ENCODE measurements at regions not wholly inside any gene's neighbourhood (a gene's known extent, or its start where the extent isn't known, plus 50 kb on each side); places are given as distances from the start of the nearest gene placed in this dataset.

GRCh38 chr5:116664988-116665387 lies 90.4 kb upstream of the SEMA6A start:
- peaks cover 4 to 16% of the 10 kb centered on the region in 2 donors for H3K9me3 ChIP-seq (replicated peaks in 1 of 2; ENCODE audit: control insufficient read depth in 2 of 2, insufficient read depth in 1 of 2, low read depth in 1 of 2, low read length in 2 of 2)
- no peak overlapping the region for H2AFZ ChIP-seq (ENCODE audit: low read length)
- no peak overlapping the region for H2BK15ac ChIP-seq (ENCODE audit: low read length)
- no peak overlapping the region for H4K91ac ChIP-seq (ENCODE audit: low read depth, low read length, poor library complexity)
- no peak overlapping the region for H3K23ac ChIP-seq (ENCODE audit: low read depth, low read length, poor library complexity)
- no peak overlapping the region for H3K9ac ChIP-seq (ENCODE audit: low read depth, low read length, poor library complexity)
- no peak overlapping the region for H2BK5ac ChIP-seq (ENCODE audit: low read length)
- no peak for DNase-seq (ENCODE audit: low spot score)
- no peak overlapping the region for H3K4me2 ChIP-seq (ENCODE audit: insufficient read depth, low read length, poor library complexity, severe bottlenecking)
- H2BK12ac ChIP-seq (ENCODE audit: low read length) = no peak overlapping the region
- H3K79me1 ChIP-seq (ENCODE audit: low read depth, low read length) = no peaks in the 10 kb centered on the region
- no peak overlapping the region for H3K27ac ChIP-seq (replicated peaks; ENCODE audit: low read length)
- H3K4me3 ChIP-seq (ENCODE audit: low read length in 2 of 2) = no peak overlapping the region
- WGBS, 2 donors (ENCODE audit: extremely low coverage in 2 of 2, insufficient read length in 2 of 2, insufficient replicate concordance in 1 of 2) = no CpG with 5 or more reads among the region's 5 CpGs
- H2AK5ac ChIP-seq (ENCODE audit: low read depth, low read length) = no peak overlapping the region
- H3K14ac ChIP-seq (ENCODE audit: low read length) = no peak overlapping the region
- no peaks in the 10 kb centered on the region for H3K27me3 ChIP-seq (ENCODE audit: control insufficient read depth in 3 of 3, insufficient read depth in 3 of 3, low read depth in 1 of 3, low read length in 3 of 3)
- no peaks in the 10 kb centered on the region for H3K36me3 ChIP-seq (replicated peaks in 1 of 2; ENCODE audit: control insufficient read depth in 2 of 2, insufficient read depth in 2 of 2, low read length in 2 of 2)
- H3K18ac ChIP-seq (ENCODE audit: low read length) = no peak overlapping the region
- H4K8ac ChIP-seq (ENCODE audit: low read depth, low read length) = no peak overlapping the region
- H3K4ac ChIP-seq (ENCODE audit: low read length) = no peak overlapping the region
- H2BK120ac ChIP-seq (ENCODE audit: low read depth, low read length) = no peak overlapping the region
- H3K4me1 ChIP-seq (ENCODE audit: control insufficient read depth in 2 of 2, insufficient read depth in 1 of 2, low read depth in 1 of 2, low read length in 2 of 2) = peaks cover 0 to 2% of the 10 kb centered on the region in 2 donors

DNA sequence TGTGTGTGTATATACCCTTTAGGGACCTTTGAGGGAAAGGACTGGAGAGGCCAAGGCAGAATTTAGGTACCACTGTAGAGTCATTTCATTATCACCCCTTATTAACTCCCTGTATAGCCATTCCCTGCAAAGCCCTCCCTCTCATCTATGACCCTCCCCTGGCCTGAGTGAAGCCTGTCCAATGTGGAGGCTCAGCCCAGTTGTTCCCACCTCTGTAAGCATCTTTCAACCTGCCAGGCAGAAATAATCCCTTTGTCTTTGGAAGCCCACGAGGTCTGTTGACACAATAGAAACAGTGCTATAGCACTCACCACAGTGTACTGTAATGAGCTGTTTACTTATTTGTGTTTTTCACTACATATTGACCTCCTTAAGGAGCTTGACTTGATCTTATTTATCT lies 88.5 kb upstream of the SEMA6A start:
- Histone ChIP-seq H3K27ac (replicated peaks; ENCODE audit: low read length) (no peak overlapping the region), H3K14ac (ENCODE audit: low read length) (no peak overlapping the region), H3K9me3 (replicated peaks in 1 of 2; ENCODE audit: control insufficient read depth in 2 of 2, insufficient read depth in 1 of 2, low read depth in 1 of 2, low read length in 2 of 2) (peaks cover 4 to 16% of the 10 kb centered on the region in 2 donors), H3K18ac (ENCODE audit: low read length) (no peak overlapping the region), H3K79me1 (ENCODE audit: low read depth, low read length) (no peaks in the 10 kb centered on the region), H3K23ac (ENCODE audit: low read depth, low read length, poor library complexity) (no peak overlapping the region), H4K8ac (ENCODE audit: low read depth, low read length) (no peak overlapping the region), H3K4me1 (ENCODE audit: control insufficient read depth in 2 of 2, insufficient read depth in 1 of 2, low read depth in 1 of 2, low read length in 2 of 2) (peaks cover 0 to 4% of the 10 kb centered on the region in 2 donors), H3K4ac (ENCODE audit: low read length) (no peak overlapping the region), H2AK5ac (ENCODE audit: low read depth, low read length) (no peak overlapping the region), H2BK15ac (ENCODE audit: low read length) (no peak overlapping the region), H2BK5ac (ENCODE audit: low read length) (no peak overlapping the region), H3K4me2 (ENCODE audit: insufficient read depth, low read length, poor library complexity, severe bottlenecking) (no peak overlapping the region), H3K27me3 (ENCODE audit: control insufficient read depth in 3 of 3, insufficient read depth in 3 of 3, low read depth in 1 of 3, low read length in 3 of 3) (no peaks in the 10 kb centered on the region), H2AFZ (ENCODE audit: low read length) (no peak overlapping the region), H3K36me3 (replicated peaks in 1 of 2; ENCODE audit: control insufficient read depth in 2 of 2, insufficient read depth in 2 of 2, low read length in 2 of 2) (no peaks in the 10 kb centered on the region), H2BK120ac (ENCODE audit: low read depth, low read length) (no peak overlapping the region), H3K9ac (ENCODE audit: low read depth, low read length, poor library complexity) (no peak overlapping the region), H3K4me3 (ENCODE audit: low read length in 2 of 2) (no peak overlapping the region), H2BK12ac (ENCODE audit: low read length) (no peak overlapping the region), H4K91ac (ENCODE audit: low read depth, low read length, poor library complexity) (no peak overlapping the region)
- DNase-seq (ENCODE audit: low spot score) = no peak
- WGBS, 2 donors (ENCODE audit: extremely low coverage in 2 of 2, insufficient read length in 2 of 2, insufficient replicate concordance in 1 of 2) = no CpG with 5 or more reads among the region's 1 CpG

DNA sequence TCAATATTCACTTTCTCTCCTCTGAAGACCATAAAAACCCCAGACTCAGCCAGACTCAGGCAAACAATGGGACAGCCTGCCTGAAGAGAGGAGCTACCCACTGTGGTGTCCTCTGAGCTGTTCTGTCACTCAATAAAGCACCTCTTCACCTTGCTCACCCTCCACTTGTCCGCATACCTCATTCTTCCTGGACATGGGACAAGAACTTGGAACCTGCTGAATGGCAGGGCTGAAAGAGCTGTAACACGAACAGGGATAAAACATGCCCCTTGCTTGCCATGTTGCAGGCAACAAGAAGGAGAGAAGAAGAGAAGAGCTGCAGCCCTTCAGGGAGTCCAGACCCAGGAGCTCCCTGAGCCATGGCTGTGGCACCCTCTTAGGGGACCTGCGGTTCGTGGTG lies 86.8 kb upstream of the SEMA6A start:
- Histone ChIP-seq H2AFZ (ENCODE audit: low read length) (no peak overlapping the region), H3K14ac (ENCODE audit: low read length) (no peak overlapping the region), H3K18ac (ENCODE audit: low read length) (peak overlapping the region; percentile 62), H2BK120ac (ENCODE audit: low read depth, low read length) (no peak overlapping the region), H2BK12ac (ENCODE audit: low read length) (no peak overlapping the region), H3K4me1 (ENCODE audit: control insufficient read depth in 2 of 2, insufficient read depth in 1 of 2, low read depth in 1 of 2, low read length in 2 of 2) (peaks cover 0 to 4% of the 10 kb centered on the region in 2 donors), H3K27ac (replicated peaks; ENCODE audit: low read length) (no peak overlapping the region), H2BK15ac (ENCODE audit: low read length) (no peak overlapping the region), H3K79me1 (ENCODE audit: low read depth, low read length) (no peaks in the 10 kb centered on the region), H3K9me3 (replicated peaks in 1 of 2; ENCODE audit: control insufficient read depth in 2 of 2, insufficient read depth in 1 of 2, low read depth in 1 of 2, low read length in 2 of 2) (peaks cover 4 to 16% of the 10 kb centered on the region in 2 donors), H3K23ac (ENCODE audit: low read depth, low read length, poor library complexity) (no peak overlapping the region), H2BK5ac (ENCODE audit: low read length) (no peak overlapping the region), H3K4me3 (ENCODE audit: low read length in 2 of 2) (no peak overlapping the region), H2AK5ac (ENCODE audit: low read depth, low read length) (no peak overlapping the region), H3K9ac (ENCODE audit: low read depth, low read length, poor library complexity) (no peak overlapping the region), H3K27me3 (ENCODE audit: control insufficient read depth in 3 of 3, insufficient read depth in 3 of 3, low read depth in 1 of 3, low read length in 3 of 3) (no peaks in the 10 kb centered on the region), H4K91ac (ENCODE audit: low read depth, low read length, poor library complexity) (no peak overlapping the region), H4K8ac (ENCODE audit: low read depth, low read length) (no peak overlapping the region), H3K4ac (ENCODE audit: low read length) (no peak overlapping the region), H3K36me3 (replicated peaks in 1 of 2; ENCODE audit: control insufficient read depth in 2 of 2, insufficient read depth in 2 of 2, low read length in 2 of 2) (no peaks in the 10 kb centered on the region), H3K4me2 (ENCODE audit: insufficient read depth, low read length, poor library complexity, severe bottlenecking) (no peak overlapping the region)
- no CpG with 5 or more reads among the region's 4 CpGs for WGBS, 2 donors (ENCODE audit: extremely low coverage in 2 of 2, insufficient read length in 2 of 2, insufficient replicate concordance in 1 of 2)
- no peak for DNase-seq (ENCODE audit: low spot score)

GRCh38 chr5:116660929-116661328 lies 86.3 kb upstream of the SEMA6A start:
- H3K27ac ChIP-seq (replicated peaks; ENCODE audit: low read length) = no peak overlapping the region
- H2BK15ac ChIP-seq (ENCODE audit: low read length) = no peak overlapping the region
- no peak for DNase-seq (ENCODE audit: low spot score)
- no peak overlapping the region for H3K4ac ChIP-seq (ENCODE audit: low read length)
- H3K9ac ChIP-seq (ENCODE audit: low read depth, low read length, poor library complexity) = no peak overlapping the region
- H3K9me3 ChIP-seq (replicated peaks in 1 of 2; ENCODE audit: control insufficient read depth in 2 of 2, insufficient read depth in 1 of 2, low read depth in 1 of 2, low read length in 2 of 2) = peaks cover 4 to 16% of the 10 kb centered on the region in 2 donors
- no peak overlapping the region for H4K91ac ChIP-seq (ENCODE audit: low read depth, low read length, poor library complexity)
- no peak overlapping the region for H3K4me2 ChIP-seq (ENCODE audit: insufficient read depth, low read length, poor library complexity, severe bottlenecking)
- peak overlapping the region; percentile 12 for H3K18ac ChIP-seq (ENCODE audit: low read length)
- no peak overlapping the region for H4K8ac ChIP-seq (ENCODE audit: low read depth, low read length)
- no peak overlapping the region for H2AFZ ChIP-seq (ENCODE audit: low read length)
- WGBS, 2 donors (ENCODE audit: extremely low coverage in 2 of 2, insufficient read length in 2 of 2, insufficient replicate concordance in 1 of 2) = no CpG with 5 or more reads among the region's 5 CpGs
- no peak overlapping the region for H3K23ac ChIP-seq (ENCODE audit: low read depth, low read length, poor library complexity)
- peak overlapping the region; percentile 2 for H2AK5ac ChIP-seq (ENCODE audit: low read depth, low read length)
- no peaks in the 10 kb centered on the region for H3K36me3 ChIP-seq (replicated peaks in 1 of 2; ENCODE audit: control insufficient read depth in 2 of 2, insufficient read depth in 2 of 2, low read length in 2 of 2)
- H3K79me1 ChIP-seq (ENCODE audit: low read depth, low read length) = no peaks in the 10 kb centered on the region
- H3K4me3 ChIP-seq (ENCODE audit: low read length in 2 of 2) = peak overlapping the region in 1 of 2 donors; percentile 7
- no peak overlapping the region for H2BK5ac ChIP-seq (ENCODE audit: low read length)
- no peak overlapping the region for H2BK120ac ChIP-seq (ENCODE audit: low read depth, low read length)
- H3K4me1 ChIP-seq (ENCODE audit: control insufficient read depth in 2 of 2, insufficient read depth in 1 of 2, low read depth in 1 of 2, low read length in 2 of 2) = peaks cover 0 to 4% of the 10 kb centered on the region in 2 donors
- H3K14ac ChIP-seq (ENCODE audit: low read length) = no peak overlapping the region
- no peak overlapping the region for H2BK12ac ChIP-seq (ENCODE audit: low read length)
- H3K27me3 ChIP-seq (ENCODE audit: control insufficient read depth in 3 of 3, insufficient read depth in 3 of 3, low read depth in 1 of 3, low read length in 3 of 3) = no peaks in the 10 kb centered on the region

Data from neuronal stem cell (in vitro differentiated cells).